B cell (primary cell): ENCODE measurements at regions not wholly inside any gene's neighbourhood (a gene's known extent, or its start where the extent isn't known, plus 50 kb on each side); places are given as distances from the start of the nearest gene placed in this dataset.

Experiments
- ATAC-seq: fragments of 200-7000 bp; cut with Tn5 transposase; one replicate; pipeline ENCODE4 v1.10.0; 2021; ENCODE audit warnings: low read depth, mild to moderate bottlenecking, moderate number of reproducible peaks, moderate library complexity
- CTCF ChIA-PET: fragments of 350-600 bp; sonication (Branson Sonifier 250); formaldehyde crosslinking; loops from one replicate; lab custom pipeline; 2021; ENCODE audit warnings: antibody characterized with exemption, inconsistent platforms; lab: Charles Lee
- POLR2A ChIA-PET: fragments of 350-600 bp; sonication (Branson Sonifier 250); formaldehyde crosslinking; loops from one replicate; lab custom pipeline; 2021; ENCODE audit warnings: antibody characterized with exemption; lab: Charles Lee
- DNase-seq: peaks from one replicate; pipeline ENCODE4 v3.0.0; 2013
- H2AFZ ChIP-seq: 2 replicates; pipeline ENCODE4 v1.6.1; 2012; ENCODE audit warnings: mild to moderate bottlenecking, low read depth, low read length; ENCODE audit not compliant: insufficient read depth, poor library complexity, severe bottlenecking
- H3K27ac ChIP-seq, 2 donors: 1 replicate in 1 of 2; 2 replicates in 1 of 2; pipeline ENCODE4 v1.5.1; 2012 to 2013; ENCODE audit warnings: low read length in 2 of 2, mild to moderate bottlenecking in 2 of 2, moderate library complexity in 1 of 2
- H3K27me3 ChIP-seq, 4 experiments: fragments of 200-600 bp in 1 of 4; sonication (generic) in 1 of 4; replicated peaks in 1 of 4; 1 replicate in 2 of 4; 2 replicates in 2 of 4; pipeline versions ENCODE4 v1.6.1 to v1.7.0; 2013 to 2016; ENCODE audit warnings: low read length in 3 of 4, mild to moderate bottlenecking in 2 of 4, mixed read lengths in 1 of 4, moderate library complexity in 1 of 4; ENCODE audit not compliant: insufficient read depth in 4 of 4, control insufficient read depth in 3 of 4; ENCODE audit errors: control extremely low read depth in 1 of 4
- H3K36me3 ChIP-seq, 2 experiments: replicated peaks in 1 of 2; 1 replicate in 1 of 2; 2 replicates in 1 of 2; pipeline versions ENCODE4 v1.6.1 to v1.7.1; 2013; ENCODE audit warnings: low read length in 1 of 2; ENCODE audit not compliant: insufficient read depth in 2 of 2, control insufficient read depth in 1 of 2; ENCODE audit errors: control extremely low read depth in 1 of 2, extremely low read depth in 1 of 2
- H3K4me1 ChIP-seq, 2 donors: fragments of 200-600 bp in 1 of 2; sonication (generic) in 1 of 2; 1 replicate in 1 of 2; 2 replicates in 1 of 2; pipeline versions ENCODE4 v1.5.1 to v1.6.1; 2013 to 2017; ENCODE audit warnings: low read length in 2 of 2; ENCODE audit not compliant: control insufficient read depth in 2 of 2, insufficient read depth in 2 of 2
- H3K4me2 ChIP-seq: replicated peaks from 2 replicates; pipeline ENCODE3; 2012; ENCODE audit warnings: mild to moderate bottlenecking, low read depth, low read length; ENCODE audit not compliant: poor library complexity, severe bottlenecking
- H3K4me3 ChIP-seq, 5 experiments: fragments of 200-600 bp in 1 of 5; sonication (generic) in 1 of 5; 1 replicate in 3 of 5; 2 replicates in 2 of 5; pipeline versions ENCODE4 v1.5.1 to v1.7.0; 2011 to 2016; ENCODE audit warnings: low read length in 4 of 5, mild to moderate bottlenecking in 4 of 5, low read depth in 2 of 5, control low read depth in 1 of 5, moderate library complexity in 1 of 5; ENCODE audit not compliant: insufficient read depth in 1 of 5; ENCODE audit errors: control extremely low read depth in 1 of 5, extremely low read depth in 1 of 5
- H3K79me2 ChIP-seq: fragments of 200-600 bp; sonication (generic); one replicate; pipeline ENCODE4 v1.6.0; 2016; ENCODE audit warnings: low read length; ENCODE audit not compliant: control insufficient read depth, insufficient read depth
- H3K9ac ChIP-seq: fragments of 200-600 bp; sonication (generic); 2 replicates; pipeline ENCODE4 v1.6.1; 2017; ENCODE audit warnings: mild to moderate bottlenecking, low read length, moderate library complexity
- H3K9me3 ChIP-seq, 3 donors: one replicate each; pipeline versions ENCODE4 v1.6.1 to v1.7.1; 2013; ENCODE audit warnings: low read length in 2 of 3; ENCODE audit not compliant: control insufficient read depth in 2 of 3, insufficient read depth in 1 of 3; ENCODE audit errors: control extremely low read depth in 1 of 3
- H4K20me1 ChIP-seq: 2 replicates; pipeline ENCODE4 v1.6.0; 2012; ENCODE audit warnings: mild to moderate bottlenecking, low read length; ENCODE audit not compliant: insufficient read depth, control insufficient read depth, poor library complexity, severe bottlenecking
- H3K27ac Mint-ChIP-seq: one replicate; pipeline ENCODE4 v1.8.0; 2021; ENCODE audit warnings: mixed read lengths
- H3K27me3 Mint-ChIP-seq: one replicate; pipeline ENCODE4 v1.8.0; 2021; ENCODE audit warnings: mixed read lengths
- H3K4me1 Mint-ChIP-seq: one replicate; pipeline ENCODE4 v1.8.0; 2021; ENCODE audit warnings: mixed read lengths
- H3K4me3 Mint-ChIP-seq: one replicate; pipeline ENCODE4 v1.8.0; 2021; ENCODE audit warnings: mixed read lengths
- H3K9me3 Mint-ChIP-seq: one replicate; pipeline ENCODE4 v1.8.0; 2022; ENCODE audit warnings: mixed read lengths; ENCODE audit not compliant: insufficient read depth
- CTCF ChIP-seq: fragments of 200-600 bp; IDR thresholded peaks from one replicate; pipeline ENCODE4 v1.8.0; 2022; ENCODE audit warnings: antibody characterized with exemption, mild to moderate bottlenecking
- EZH2 ChIP-seq: IDR thresholded peaks from 2 replicates; pipeline ENCODE4 v1.6.1; 2012; ENCODE audit warnings: borderline replicate concordance, low read depth, mild to moderate bottlenecking, moderate library complexity, low read length; ENCODE audit not compliant: insufficient read depth, poor library complexity, severe bottlenecking
- WGBS: methylation state at CpG from one replicate; pipeline ENCODE4 v1.1.5; 2013; ENCODE audit warnings: missing lambda C conversion rate; ENCODE audit not compliant: insufficient coverage; 5-methylcytosine and 5-hydroxymethylcytosine counted together
- intact Hi-C: fragments of 100-400 bp; cut with micrococcal nuclease; formaldehyde crosslinking; loops from one replicate; pipeline ENCODE4 v1.10.0; 2022

GRCh38 chr11:26793487-26793886 lies 71.6 kb upstream of the SLC5A12 start:
- no peaks in the 10 kb centered on the region for H3K27me3 ChIP-seq
- intact Hi-C loops: no loop called here
- no peaks in the 10 kb centered on the region for H3K27me3 Mint-ChIP-seq
- ChIA-PET CTCF (no interaction called here), POLR2A (no interaction called here)
- H3K4me2 ChIP-seq: no peak overlapping the region
- H3K4me1 ChIP-seq: no peaks in the 10 kb centered on the region
- no peak for TF ChIP-seq CTCF
- no peak for TF ChIP-seq EZH2
- 97% methylated on average over 2 of the region's 3 CpGs for WGBS
- H3K27ac Mint-ChIP-seq: no peak overlapping the region
- no peak overlapping the region for H3K4me3 ChIP-seq
- H3K36me3 ChIP-seq: no peaks in the 10 kb centered on the region
- no peak overlapping the region for H3K27ac ChIP-seq
- no peak for ATAC-seq
- no peaks in the 10 kb centered on the region for H3K4me1 Mint-ChIP-seq
- no peaks in the 10 kb centered on the region for H3K79me2 ChIP-seq
- no peaks in the 10 kb centered on the region for H3K9me3 ChIP-seq
- no peaks in the 10 kb centered on the region for H3K9me3 Mint-ChIP-seq
- no peaks in the 10 kb centered on the region for H4K20me1 ChIP-seq
- no peak overlapping the region for H3K4me3 Mint-ChIP-seq
- H2AFZ ChIP-seq: no peak overlapping the region
- DNase-seq: no peak
- no peak overlapping the region for H3K9ac ChIP-seq

- Histone ChIP-seq H3K36me3 (no peaks in the 10 kb centered on the region), H3K79me2 (no peaks in the 10 kb centered on the region), H3K9ac (no peak overlapping the region), H4K20me1 (no peaks in the 10 kb centered on the region), H3K27ac (no peak overlapping the region), H3K4me2 (no peak overlapping the region), H2AFZ (no peak overlapping the region), H3K4me3 (no peak overlapping the region), H3K4me1 (no peaks in the 10 kb centered on the region), H3K27me3 (no peaks in the 10 kb centered on the region), H3K9me3 (peaks cover 0 to 2% (median 0%) of the 10 kb centered on the region in 3 donors)
- H3K4me1 Mint-ChIP-seq: no peaks in the 10 kb centered on the region
- POLR2A ChIA-PET: no interaction called here
- no CpG with 5 or more reads among the region's 1 CpG for WGBS
- no peak overlapping the region for H3K4me3 Mint-ChIP-seq
- DNase-seq: no peak
- TF ChIP-seq EZH2: no peak
- no peak for TF ChIP-seq CTCF
- no peak overlapping the region for H3K27ac Mint-ChIP-seq
- peaks cover 4% of the 10 kb centered on the region for H3K9me3 Mint-ChIP-seq
- no peak for ATAC-seq
- CTCF ChIA-PET: no interaction called here
- H3K27me3 Mint-ChIP-seq: no peaks in the 10 kb centered on the region
- intact Hi-C loops: no loop called here
Measured at GRCh38 chr11:26801601-26802000, 79.7 kb upstream of the SLC5A12 start.
